Naive thymus-derived CD8-positive, alpha-beta T cell (primary cell): ENCODE measurements at regions not wholly inside any gene's neighbourhood (a gene's known extent, or its start where the extent isn't known, plus 50 kb on each side); places are given as distances from the start of the nearest gene placed in this dataset.
"Not testable (repeated sequence)": the region's sequence is repeated elsewhere in the genome, so short reads cannot be mapped to it uniquely, and the experiment has no call there.

ENCODE experiments used
- ATAC-seq, 2 donors: fragments of 150-1000 bp; cut with Tn5 transposase in 1 of 2; sonication (Bioruptor Pico), chemical (Tn5 transposase) in 1 of 2; 1 replicate in 1 of 2; 2 replicates in 1 of 2; pipeline ENCODE4 v1.10.0; 2021; ENCODE audit warnings: mild to moderate bottlenecking in 2 of 2, moderate library complexity in 2 of 2
- POLR2A ChIA-PET: fragments of 350-600 bp; sonication (Branson Sonifier 250); formaldehyde crosslinking; loops from one replicate; lab custom pipeline; 2021; ENCODE audit warnings: antibody characterized with exemption; lab: Charles Lee
- DNase-seq, 10 donors: peaks; one replicate each; pipeline versions ENCODE4 v3.0.0 to v3.0.0-alpha.2; 2020 to 2022
- H3K27ac Mint-ChIP-seq, 10 donors: one replicate each; pipeline ENCODE4 v1.8.0; 2020 to 2022; ENCODE audit warnings: mild to moderate bottlenecking in 10 of 10, mixed read lengths in 10 of 10, moderate library complexity in 4 of 10, inconsistent platforms in 1 of 10
- H3K27me3 Mint-ChIP-seq, 5 donors: one replicate each; pipeline ENCODE4 v1.8.0; 2021 to 2022; ENCODE audit warnings: mixed read lengths in 5 of 5
- H3K36me3 Mint-ChIP-seq, 3 donors: one replicate each; pipeline ENCODE4 v1.8.0; 2020 to 2022; ENCODE audit warnings: mixed read lengths in 3 of 3, mild to moderate bottlenecking in 2 of 3, inconsistent platforms in 1 of 3
- H3K4me1 Mint-ChIP-seq, 4 donors: one replicate each; pipeline ENCODE4 v1.8.0; 2021 to 2022; ENCODE audit warnings: mixed read lengths in 4 of 4
- H3K4me3 Mint-ChIP-seq, 10 donors: one replicate each; pipeline ENCODE4 v1.8.0; 2020 to 2022; ENCODE audit warnings: mild to moderate bottlenecking in 10 of 10, mixed read lengths in 10 of 10, moderate library complexity in 6 of 10, inconsistent platforms in 1 of 10
- H3K9me3 Mint-ChIP-seq, 9 donors: one replicate each; pipeline ENCODE4 v1.8.0; 2020 to 2022; ENCODE audit warnings: mixed read lengths in 9 of 9, mild to moderate bottlenecking in 3 of 9, inconsistent platforms in 1 of 9, moderate library complexity in 1 of 9

DNA sequence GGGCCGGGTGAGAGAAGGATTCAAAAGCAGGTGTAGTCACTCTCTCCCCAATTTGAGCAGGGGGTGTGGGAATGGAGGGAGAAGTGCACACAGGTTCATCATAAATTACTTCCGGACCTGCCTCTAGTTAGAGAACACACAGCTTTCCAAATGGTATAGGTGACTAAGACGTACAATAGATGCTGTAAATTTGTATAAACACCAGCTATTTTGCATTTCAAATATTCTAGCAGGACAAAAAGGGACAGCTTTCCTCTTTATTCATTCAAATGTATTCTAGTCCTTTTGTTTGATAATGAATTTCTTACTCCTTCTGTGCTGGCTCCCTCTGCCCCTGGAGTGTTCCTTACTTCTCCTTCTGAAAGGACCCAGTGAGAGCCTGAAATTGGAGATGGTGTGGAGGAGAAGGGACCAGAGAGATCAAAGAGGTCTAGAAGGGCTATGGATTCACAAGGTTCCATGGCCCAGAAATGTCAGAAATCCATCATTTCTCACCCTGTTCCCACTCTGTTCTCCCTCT, 53.2 kb upstream of the SH3BP4 start:
- no peak for DNase-seq
- Mint-ChIP-seq H3K27me3 (peaks cover 0 to 16% (median 0%) of the 10 kb centered on the region in 5 donors), H3K36me3 (no peaks in the 10 kb centered on the region), H3K4me3 (no peak overlapping the region), H3K27ac (no peak overlapping the region), H3K4me1 (no peaks in the 10 kb centered on the region), H3K9me3 (peaks cover 0 to 16% (median 0%) of the 10 kb centered on the region in 9 donors)
- no peak for ATAC-seq
- POLR2A ChIA-PET: no interaction called here

GRCh38 chr2:234888442-234888841, 63.4 kb upstream of the SH3BP4 start:
- Mint-ChIP-seq H3K4me3 (peak overlapping the region in 9 of 10 donors; percentile 41 to 76 (median 60)), H3K27ac (peak overlapping the region in 5 of 10 donors; percentile 29 to 67 (median 53)), H3K27me3 (peaks cover 3 to 21% (median 6%) of the 10 kb centered on the region in 5 donors)
- H3K9me3 Mint-ChIP-seq, ATAC-seq, H3K36me3 Mint-ChIP-seq, H3K4me1 Mint-ChIP-seq, POLR2A ChIA-PET: not testable (repeated sequence)
- DNase-seq: peak in 4 of 10 donors; percentile 6 to 42 (median 20)

GRCh38 chr2:234887195-234887594, 64.6 kb upstream of the SH3BP4 start:
- DNase-seq: no peak
- H3K27ac Mint-ChIP-seq: peak overlapping the region in 1 of 10 donors; percentile 61
- H3K36me3 Mint-ChIP-seq: no peaks in the 10 kb centered on the region
- peaks cover 3 to 21% (median 6%) of the 10 kb centered on the region in 5 donors for H3K27me3 Mint-ChIP-seq
- POLR2A ChIA-PET: no interaction called here
- H3K9me3 Mint-ChIP-seq: peaks cover 0 to 4% (median 0%) of the 10 kb centered on the region in 9 donors
- no peaks in the 10 kb centered on the region for H3K4me1 Mint-ChIP-seq
- no peak for ATAC-seq
- peak overlapping the region in 1 of 10 donors; percentile 11 for H3K4me3 Mint-ChIP-seq

DNA sequence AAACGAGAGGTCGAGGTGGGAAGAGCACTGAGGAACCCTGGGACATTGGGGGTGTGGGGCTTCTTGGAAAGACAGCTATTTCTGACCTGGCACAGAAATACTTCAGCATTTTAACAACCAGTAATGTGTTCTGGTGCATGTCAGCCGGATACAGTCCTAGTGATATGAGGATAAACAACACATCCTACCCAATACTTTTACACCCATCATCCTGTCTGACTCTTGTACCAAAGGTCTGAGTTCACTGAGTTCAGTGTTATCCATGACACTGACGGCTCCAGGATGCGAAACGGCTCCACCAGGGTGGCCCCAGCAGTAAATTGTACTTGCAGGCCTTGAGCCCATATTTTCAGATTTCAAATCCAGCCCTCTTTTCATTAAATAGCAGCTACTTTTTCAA, 65.9 kb upstream of the SH3BP4 start:
- H3K27me3 Mint-ChIP-seq: peaks cover 3 to 21% (median 6%) of the 10 kb centered on the region in 5 donors
- DNase-seq (no peak), ATAC-seq (no peak)
- no peaks in the 10 kb centered on the region for H3K4me1 Mint-ChIP-seq
- POLR2A ChIA-PET: no interaction called here
- H3K36me3 Mint-ChIP-seq: no peaks in the 10 kb centered on the region
- peaks cover 0 to 4% (median 0%) of the 10 kb centered on the region in 9 donors for H3K9me3 Mint-ChIP-seq
- H3K4me3 Mint-ChIP-seq: no peak overlapping the region
- H3K27ac Mint-ChIP-seq: peak overlapping the region in 1 of 10 donors; percentile 19

DNA sequence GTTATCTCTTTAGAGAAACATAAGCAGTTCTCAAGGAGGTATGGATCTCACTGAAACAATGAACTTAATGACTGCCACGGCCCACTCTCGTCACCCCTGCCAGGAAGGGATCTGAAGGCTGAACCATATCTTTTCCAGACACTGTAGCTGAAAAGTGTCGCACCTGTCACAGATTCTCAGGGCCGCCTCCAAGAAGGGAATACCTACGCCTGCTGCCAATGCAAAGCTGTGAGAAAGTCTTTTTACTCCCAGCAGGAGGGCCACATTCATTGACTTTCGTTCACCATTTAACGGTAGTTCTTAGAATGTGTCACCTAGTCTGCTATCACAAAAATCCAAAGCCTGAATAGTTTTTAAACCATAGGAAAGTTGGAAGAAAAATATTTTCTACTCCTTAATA, 66.7 kb upstream of the SH3BP4 start:
- H3K4me1 Mint-ChIP-seq: no peaks in the 10 kb centered on the region
- ATAC-seq (no peak), DNase-seq (no peak)
- no peak overlapping the region for H3K27ac Mint-ChIP-seq
- POLR2A ChIA-PET: no interaction called here
- H3K9me3 Mint-ChIP-seq: peaks cover 0 to 4% (median 0%) of the 10 kb centered on the region in 9 donors
- H3K4me3 Mint-ChIP-seq: no peak overlapping the region
- H3K36me3 Mint-ChIP-seq: no peaks in the 10 kb centered on the region
- H3K27me3 Mint-ChIP-seq: peaks cover 3 to 21% (median 6%) of the 10 kb centered on the region in 5 donors

DNA sequence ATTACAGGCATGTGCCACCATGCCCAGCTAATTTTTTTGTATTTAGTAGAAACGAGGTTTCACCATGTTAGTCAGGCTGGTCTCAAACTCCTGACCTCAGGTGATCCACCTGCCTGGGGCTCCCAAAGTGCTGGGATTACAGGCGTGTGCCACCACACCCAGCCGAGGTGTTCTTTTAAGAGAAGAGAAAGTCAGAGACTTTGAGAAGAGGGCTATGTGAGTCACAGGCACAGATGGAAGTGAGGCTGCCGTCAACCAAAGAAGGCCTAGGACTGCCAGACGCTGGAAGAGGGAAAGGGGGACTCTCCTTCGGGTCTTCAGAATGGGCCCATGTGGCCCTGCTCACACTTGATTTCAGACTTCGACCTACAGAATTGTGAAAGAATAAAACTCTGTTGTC, 67.2 kb upstream of the SH3BP4 start:
- Mint-ChIP-seq H3K9me3 (peaks cover 0 to 4% (median 0%) of the 10 kb centered on the region in 9 donors), H3K27ac (no peak overlapping the region), H3K4me3 (no peak overlapping the region), H3K36me3 (no peaks in the 10 kb centered on the region), H3K27me3 (peaks cover 3 to 21% (median 6%) of the 10 kb centered on the region in 5 donors), H3K4me1 (no peaks in the 10 kb centered on the region)
- DNase-seq: no peak
- POLR2A ChIA-PET: no interaction called here
- no peak for ATAC-seq

DNA sequence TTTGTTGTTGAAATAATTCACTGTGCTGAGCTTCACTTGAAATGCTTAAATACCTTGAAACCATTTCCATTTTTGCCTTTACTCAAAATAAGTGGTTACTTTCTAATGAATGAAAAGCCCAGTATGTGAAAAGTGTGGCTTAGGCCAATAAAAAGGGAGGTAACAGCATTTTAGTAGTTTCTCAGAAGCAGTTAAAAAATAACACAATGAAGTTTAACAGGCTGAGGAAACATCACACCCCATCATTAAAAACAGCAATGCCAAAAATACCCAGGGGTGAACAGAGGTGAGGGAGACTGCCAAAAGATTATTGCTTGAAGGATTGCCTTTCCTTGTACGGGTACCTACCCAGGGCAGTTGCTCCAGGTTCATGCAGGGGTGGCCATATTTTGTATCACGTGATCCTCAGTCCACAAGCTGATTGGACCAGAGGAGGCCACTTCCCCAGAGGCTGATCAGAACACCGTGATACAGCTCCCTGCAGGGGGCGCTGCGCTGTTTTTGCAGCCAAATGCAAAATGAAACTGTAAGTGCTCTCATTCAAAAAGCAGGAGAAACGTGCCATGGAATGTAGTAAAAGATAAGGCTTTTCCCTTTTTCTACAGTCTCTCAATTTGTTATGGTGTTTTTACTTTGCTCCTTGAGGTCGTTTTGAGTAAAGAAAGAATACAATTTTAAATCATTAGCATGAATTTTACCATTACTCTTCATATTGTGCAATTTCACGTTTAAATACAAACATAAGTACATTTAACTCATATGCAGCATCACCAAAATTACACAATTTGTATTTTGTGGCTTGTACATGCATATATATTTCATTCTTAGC, 70.2 kb upstream of the SH3BP4 start:
- peaks cover 0 to 5% (median 0%) of the 10 kb centered on the region in 9 donors for H3K9me3 Mint-ChIP-seq
- no peak overlapping the region for H3K4me3 Mint-ChIP-seq
- H3K4me1 Mint-ChIP-seq: no peaks in the 10 kb centered on the region
- POLR2A ChIA-PET: no interaction called here
- DNase-seq (peak in 5 of 10 donors; percentile 10 to 33 (median 20)), ATAC-seq (peak in 1 of 2 donors; percentile 62)
- H3K27me3 Mint-ChIP-seq: peaks cover 3 to 21% (median 7%) of the 10 kb centered on the region in 5 donors
- no peak overlapping the region for H3K27ac Mint-ChIP-seq
- no peaks in the 10 kb centered on the region for H3K36me3 Mint-ChIP-seq

DNA sequence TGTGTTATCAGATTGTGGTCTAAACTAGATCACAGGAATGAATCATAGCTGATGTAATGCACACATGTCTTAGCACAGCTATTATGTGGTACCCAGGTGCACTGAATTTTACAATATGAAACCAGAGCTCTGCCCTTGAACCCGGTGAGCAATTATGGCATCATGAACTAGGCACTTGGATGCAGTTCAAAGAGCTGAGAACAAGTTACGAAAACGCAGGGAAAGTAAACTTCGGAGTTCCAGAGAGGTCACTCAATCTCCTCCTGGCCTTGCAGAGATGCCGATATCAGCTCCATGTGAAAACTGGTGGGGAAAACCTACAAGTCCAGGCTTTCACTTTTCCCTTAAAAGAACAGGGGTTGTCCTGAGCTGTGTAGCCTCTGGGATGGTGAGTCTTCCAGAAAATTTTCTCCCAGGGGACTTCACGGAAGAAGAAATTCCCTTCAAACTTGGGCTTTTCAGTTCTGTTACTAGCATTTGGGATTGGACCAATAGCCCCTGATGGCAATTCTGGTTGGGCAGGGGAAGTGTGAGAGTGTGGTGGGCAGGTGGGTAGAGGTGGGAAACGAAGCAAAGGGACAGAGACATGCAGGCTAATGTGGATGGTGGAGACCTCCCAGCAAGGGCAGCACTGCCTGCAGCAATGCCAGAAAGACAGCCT, 71.1 kb upstream of the SH3BP4 start:
- Mint-ChIP-seq H3K4me1 (peaks cover 0 to 7% (median 0%) of the 10 kb centered on the region in 4 donors), H3K9me3 (peaks cover 0 to 13% (median 0%) of the 10 kb centered on the region in 9 donors), H3K27ac (no peak overlapping the region), H3K36me3 (no peaks in the 10 kb centered on the region), H3K27me3 (peaks cover 2 to 23% (median 11%) of the 10 kb centered on the region in 5 donors), H3K4me3 (no peak overlapping the region)
- ATAC-seq (no peak), DNase-seq (no peak)
- POLR2A ChIA-PET: no interaction called here

GRCh38 chr2:234879671-234880455, 72.0 kb upstream of the SH3BP4 start:
- DNase-seq: no peak
- peaks cover 0 to 9% (median under 1%) of the 10 kb centered on the region in 4 donors for H3K4me1 Mint-ChIP-seq
- peaks cover 0 to 26% (median 9%) of the 10 kb centered on the region in 5 donors for H3K27me3 Mint-ChIP-seq
- H3K9me3 Mint-ChIP-seq: peaks cover 0 to 13% (median 0%) of the 10 kb centered on the region in 9 donors
- POLR2A ChIA-PET: no interaction called here
- no peaks in the 10 kb centered on the region for H3K36me3 Mint-ChIP-seq
- ATAC-seq: no peak
- H3K4me3 Mint-ChIP-seq: no peak overlapping the region
- no peak overlapping the region for H3K27ac Mint-ChIP-seq

- POLR2A ChIA-PET, ATAC-seq, H3K36me3 Mint-ChIP-seq, DNase-seq, H3K4me3 Mint-ChIP-seq, H3K27ac Mint-ChIP-seq: not testable (repeated sequence)
- Mint-ChIP-seq H3K9me3 (peaks cover 0 to 13% (median 0%) of the 10 kb centered on the region in 9 donors), H3K27me3 (peaks cover 0 to 44% (median 14%) of the 10 kb centered on the region in 5 donors), H3K4me1 (peaks cover 0 to 11% (median under 1%) of the 10 kb centered on the region in 4 donors)
Observed at GRCh38 chr2:234876621-234877020, 75.2 kb upstream of the SH3BP4 start.

DNA sequence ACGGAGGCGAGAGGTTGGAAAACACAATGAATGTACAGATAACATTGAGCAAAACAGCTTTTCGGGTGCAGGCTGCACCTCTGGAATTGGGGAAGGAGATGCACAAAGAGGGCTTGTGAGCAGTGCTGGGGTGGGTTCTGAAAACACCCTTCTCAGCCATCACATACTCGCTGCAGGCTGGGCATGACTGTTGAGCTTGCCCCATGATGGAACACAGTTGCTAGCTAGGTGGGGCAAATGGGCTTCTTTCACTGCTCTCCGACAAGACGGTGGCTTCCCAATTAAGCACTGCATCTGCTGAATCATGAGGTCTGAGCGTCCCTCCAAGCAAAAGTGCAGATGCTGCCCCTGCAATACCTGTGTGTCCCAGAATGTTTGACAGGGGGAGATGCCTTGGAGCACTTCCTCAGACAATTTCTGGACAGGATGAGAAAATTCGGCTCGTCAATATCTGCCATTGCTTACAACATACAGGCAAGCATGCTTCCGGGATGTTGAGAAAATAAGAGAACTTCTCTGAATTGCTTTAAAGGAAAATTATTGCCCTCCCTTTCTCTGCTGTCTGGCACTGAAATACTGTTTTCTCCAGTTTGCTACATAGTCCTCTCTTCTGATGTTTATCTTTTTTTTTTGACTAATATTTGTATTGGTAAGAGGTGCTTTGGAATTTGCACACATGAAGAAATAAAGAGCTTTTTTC, 77.3 kb upstream of the SH3BP4 start:
- POLR2A ChIA-PET: no interaction called here
- Mint-ChIP-seq H3K4me3 (no peak overlapping the region), H3K27me3 (peaks cover 5 to 44% (median 15%) of the 10 kb centered on the region in 5 donors), H3K9me3 (peaks cover 0 to 13% (median 0%) of the 10 kb centered on the region in 9 donors), H3K4me1 (peaks cover 0 to 11% (median under 1%) of the 10 kb centered on the region in 4 donors), H3K27ac (no peak overlapping the region), H3K36me3 (peaks cover 0 to 5% (median 5%) of the 10 kb centered on the region in 3 donors)
- no peak for ATAC-seq
- DNase-seq: no peak

GRCh38 chr2:234873828-234874173, 78.0 kb upstream of the SH3BP4 start:
- POLR2A ChIA-PET: no interaction called here
- DNase-seq (no peak), ATAC-seq (no peak)
- H3K9me3 Mint-ChIP-seq: peaks cover 0 to 13% (median 0%) of the 10 kb centered on the region in 9 donors
- no peak overlapping the region for H3K27ac Mint-ChIP-seq
- H3K4me1 Mint-ChIP-seq: peaks cover 0 to 11% (median under 1%) of the 10 kb centered on the region in 4 donors
- no peak overlapping the region for H3K4me3 Mint-ChIP-seq
- H3K27me3 Mint-ChIP-seq: peaks cover 5 to 44% (median 15%) of the 10 kb centered on the region in 5 donors
- peaks cover 0 to 5% (median 5%) of the 10 kb centered on the region in 3 donors for H3K36me3 Mint-ChIP-seq
